HG03432 (cell line): ENCODE measurements at regions not wholly inside any gene's neighbourhood (a gene's known extent, or its start where the extent isn't known, plus 50 kb on each side); places are given as distances from the start of the nearest gene placed in this dataset.
A peak's percentile ranks its signal among the peaks of the same experiment; 100 is the strongest.
"Not testable (repeated sequence)": the region's sequence is repeated elsewhere in the genome, so short reads cannot be mapped to it uniquely, and the experiment has no call there.

Source experiments
- ATAC-seq: cut with Tn5 transposase; IDR thresholded peaks from one replicate; pipeline ENCODE4 v1.9.1; 2021; ENCODE audit warnings: mild to moderate bottlenecking, moderate library complexity; ENCODE audit not compliant: unreplicated experiment

GRCh38 chr17:30713805-30714204, 110.7 kb downstream of the CRLF3 start:
- not testable (repeated sequence) for ATAC-seq

- ATAC-seq, result not testable (repeated sequence)
These were observed 111.6 kb downstream of the CRLF3 start for GRCh38 chr17:30712859-30713258.

GRCh38 chr17:30711626-30712507, 112.6 kb downstream of the CRLF3 start:
- ATAC-seq, result not testable (repeated sequence)

- not testable (repeated sequence) for ATAC-seq
These were observed 113.3 kb downstream of the CRLF3 start for GRCh38 chr17:30711176-30711575.

GRCh38 chr17:30710276-30711088, 114.0 kb downstream of the CRLF3 start:
- ATAC-seq, result not testable (repeated sequence)

DNA sequence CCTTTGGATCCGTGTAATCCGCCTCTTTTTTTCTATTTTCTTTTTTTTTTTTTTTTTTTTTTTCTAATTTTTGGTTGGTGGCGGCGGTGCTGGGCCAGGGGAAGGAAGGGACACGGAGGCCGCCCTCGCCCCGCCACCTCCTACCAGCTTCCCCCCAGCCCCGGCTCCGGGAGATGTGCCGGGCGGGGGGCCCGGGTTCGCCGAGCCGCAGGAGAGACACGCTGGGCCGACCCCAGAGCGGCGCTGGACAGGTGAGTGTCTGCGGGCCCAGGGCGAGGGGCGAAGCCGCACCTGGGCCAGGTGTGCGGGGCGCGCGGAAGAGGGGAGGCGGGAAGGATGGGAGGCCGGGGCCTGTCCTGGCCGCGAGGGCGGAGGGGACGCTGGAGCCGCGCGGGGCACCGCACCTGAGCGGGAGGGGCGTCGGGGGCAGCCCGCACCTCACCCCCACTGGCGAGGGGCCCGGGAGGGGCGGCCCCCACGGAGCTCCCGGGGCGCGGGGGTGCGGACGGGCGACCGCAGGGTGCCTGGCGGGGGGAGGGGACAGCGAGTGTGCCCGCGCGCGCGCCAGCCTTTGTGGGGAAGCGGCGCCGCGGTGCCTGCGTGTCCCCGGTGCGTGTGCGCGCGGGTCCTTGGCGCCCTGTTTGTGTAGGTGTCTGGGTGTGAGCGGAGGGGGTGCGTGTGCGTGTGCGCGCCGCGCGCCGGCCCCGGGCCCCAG, 114.8 kb downstream of the CRLF3 start:
- not testable (repeated sequence) for ATAC-seq

DNA sequence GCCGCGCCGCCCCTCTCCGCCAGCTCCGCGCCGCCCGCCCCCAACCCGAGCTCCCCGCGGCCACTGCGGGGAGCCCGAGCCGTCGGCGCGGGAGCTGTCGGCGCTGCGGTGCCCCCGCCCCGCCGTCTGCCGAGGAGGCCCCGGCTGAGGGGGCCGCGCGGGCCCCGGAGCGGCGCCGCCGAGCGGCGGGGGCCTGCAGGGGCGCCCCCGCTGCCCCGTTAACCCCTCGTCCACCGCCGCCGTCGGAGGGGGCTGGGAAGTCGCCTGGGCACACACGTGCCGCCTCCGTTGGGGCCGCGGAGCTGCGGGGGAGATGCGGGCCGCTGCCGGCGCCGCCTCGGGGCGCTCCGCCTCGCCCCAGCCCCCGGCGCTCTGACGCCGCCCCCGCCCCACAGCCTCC, 115.4 kb downstream of the CRLF3 start:
- peak; percentile 22 for ATAC-seq

DNA sequence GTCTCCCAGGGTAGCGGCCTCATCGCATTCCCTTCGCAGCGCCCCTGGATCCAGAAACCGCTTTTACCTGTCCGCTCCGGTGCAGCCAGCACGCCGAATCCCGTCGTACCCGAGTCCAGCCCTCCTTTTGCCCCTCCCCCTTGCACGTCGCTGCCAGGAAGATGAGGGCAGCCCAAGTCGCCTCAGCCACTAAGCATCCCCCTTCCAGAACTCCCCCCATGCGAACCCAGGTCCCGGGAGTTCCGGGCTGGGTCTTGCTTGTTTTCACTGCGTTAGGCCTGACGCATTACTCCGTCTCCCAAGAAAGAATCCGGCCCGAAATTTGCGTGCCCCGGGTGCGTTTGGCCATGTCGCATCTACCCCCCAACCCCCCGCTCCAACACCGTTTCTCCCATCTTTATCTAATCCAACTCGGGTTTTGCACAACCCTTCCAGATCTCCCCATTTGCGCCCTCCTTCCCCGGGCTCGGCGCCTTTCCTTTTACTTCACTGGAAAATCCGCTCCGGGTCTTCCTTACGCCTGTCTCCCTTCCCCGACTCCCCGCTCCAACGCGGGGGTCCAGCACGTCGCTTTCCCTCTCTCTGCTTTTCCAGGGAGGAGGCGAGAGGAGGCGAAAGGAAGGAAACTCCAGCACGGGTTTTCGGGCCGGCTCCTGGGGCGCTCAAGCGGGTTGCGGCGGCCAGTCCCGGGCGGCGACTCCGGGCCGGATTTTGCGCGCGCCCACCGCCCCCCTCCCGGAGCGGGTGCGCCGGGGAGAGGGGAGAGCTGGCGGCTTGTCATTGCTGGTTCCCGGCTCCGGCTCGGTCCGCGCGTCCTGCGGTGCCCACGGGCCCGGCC, 116.0 kb downstream of the CRLF3 start:
- peak; percentile 56 for ATAC-seq

GRCh38 chr17:30707724-30708240, 116.7 kb downstream of the CRLF3 start:
- ATAC-seq, result not testable (repeated sequence)

- ATAC-seq, result not testable (repeated sequence)
These were observed 117.8 kb downstream of the CRLF3 start for GRCh38 chr17:30706461-30707335.

DNA sequence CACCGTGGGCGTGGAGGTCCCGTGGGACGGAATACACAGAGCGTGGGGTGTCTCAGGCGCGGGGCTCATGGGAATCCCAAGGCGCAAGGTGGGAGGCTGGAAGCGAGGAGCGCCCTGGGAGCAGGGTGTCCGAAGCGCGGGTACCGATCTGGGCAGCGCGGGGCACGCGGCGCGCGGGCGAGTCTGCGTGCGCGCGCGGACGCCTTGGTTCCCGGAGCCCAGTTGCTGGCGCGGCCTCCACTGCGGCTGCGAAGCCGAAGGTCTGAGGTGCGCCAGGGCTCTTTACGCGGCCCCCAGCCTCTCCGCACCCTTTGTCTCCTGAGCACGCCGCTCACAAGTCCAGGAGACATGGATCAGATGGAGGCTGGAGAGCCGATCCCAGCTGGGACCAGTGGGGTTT, 118.5 kb downstream of the CRLF3 start:
- ATAC-seq, result not testable (repeated sequence)

- ATAC-seq, result no peak
These were observed 122.9 kb downstream of the CRLF3 start for GRCh38 chr17:30701498-30701989.

DNA sequence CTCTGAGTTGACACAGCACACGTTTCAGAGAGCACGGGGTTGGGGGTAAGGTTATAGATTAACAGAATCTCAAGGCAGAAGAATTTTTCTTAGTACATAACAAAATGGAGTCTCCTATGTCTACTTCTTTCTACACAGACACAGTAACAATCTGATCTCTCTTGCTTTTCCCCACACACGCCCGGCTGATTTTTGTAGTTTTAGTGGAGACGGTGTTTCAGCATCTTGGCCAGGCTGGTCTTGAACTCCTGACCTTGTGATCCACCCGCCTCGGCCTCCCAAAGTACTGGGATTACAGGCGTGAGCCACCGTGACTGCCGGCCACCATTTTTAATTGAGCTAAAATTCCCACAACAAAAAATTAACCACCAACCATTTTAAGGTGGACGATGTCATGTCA, 123.7 kb downstream of the CRLF3 start:
- not testable (repeated sequence) for ATAC-seq

GRCh38 chr17:30697619-30698460, 126.7 kb downstream of the CRLF3 start:
- peak; percentile 71 for ATAC-seq

- no peak for ATAC-seq
These were observed 128.3 kb downstream of the CRLF3 start for GRCh38 chr17:30696234-30696633.

GRCh38 chr17:30695265-30695811, 129.2 kb downstream of the CRLF3 start:
- not testable (repeated sequence) for ATAC-seq

DNA sequence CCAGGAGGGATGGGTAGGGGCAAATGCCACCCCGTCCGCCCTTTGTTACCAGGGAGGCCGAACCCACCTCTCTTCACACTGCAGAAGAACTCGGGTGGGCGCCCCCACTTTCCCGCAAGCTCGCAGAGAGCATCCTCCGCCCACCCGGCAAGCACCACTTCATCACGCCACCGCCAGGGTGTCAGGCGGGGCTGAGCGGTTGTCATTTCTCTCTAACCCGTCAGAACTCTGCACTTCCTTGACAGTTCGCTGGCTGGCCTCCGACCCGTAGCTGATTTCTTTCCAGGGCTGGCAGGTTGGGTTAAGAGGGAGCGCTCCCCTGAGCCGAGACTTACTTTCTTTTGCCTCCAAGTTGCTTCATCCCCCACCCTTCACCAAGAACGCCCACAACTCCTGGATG, 130.7 kb downstream of the CRLF3 start:
- ATAC-seq, result not testable (repeated sequence)
